SIG-M5 treated with dmso at 0.1 percent for 504 hours (cell line): ENCODE measurements at regions not wholly inside any gene's neighbourhood (a gene's known extent, or its start where the extent isn't known, plus 50 kb on each side); places are given as distances from the start of the nearest gene placed in this dataset.
"Not testable (repeated sequence)": the region's sequence is repeated elsewhere in the genome, so short reads cannot be mapped to it uniquely, and the experiment has no call there.

Experiments
- DNase-seq: peaks from one replicate; lab custom pipeline; 2025; ENCODE audit not compliant: unreplicated experiment; lab: John Stamatoyannopoulos, UW

DNA sequence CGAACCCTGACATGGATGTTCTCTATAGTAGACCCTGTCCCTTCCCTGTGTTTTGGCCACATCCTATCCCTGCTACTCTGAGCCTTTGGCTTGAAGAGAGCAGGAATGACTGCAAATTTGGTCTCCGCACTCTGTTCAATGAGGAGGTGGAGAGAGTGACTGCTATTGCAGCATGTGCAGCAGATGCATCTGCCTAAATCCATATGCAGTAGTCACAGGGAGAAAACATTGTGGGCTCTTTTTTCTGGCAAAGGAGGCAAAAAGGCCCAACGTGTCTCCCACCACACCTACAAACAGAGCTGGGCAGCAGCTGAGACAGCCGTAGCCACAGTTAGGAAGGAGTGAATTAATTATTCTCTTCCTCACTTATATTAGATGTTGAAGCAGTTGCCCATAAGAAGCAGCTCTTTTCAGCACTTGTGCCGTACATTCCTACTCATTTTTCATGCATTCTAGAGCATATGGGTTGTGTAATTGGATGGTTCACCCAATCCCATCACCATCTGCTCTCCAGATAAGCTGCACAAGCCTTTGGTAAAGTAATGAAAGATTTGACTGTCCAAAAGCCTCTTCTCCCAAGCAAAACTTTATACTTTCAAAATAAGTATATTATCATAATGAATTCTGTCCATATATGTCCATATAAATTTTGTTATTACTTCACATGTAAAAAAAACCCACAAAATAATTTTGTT is 147.9 kb upstream of the FAM47A start:
- no peak for DNase-seq

DNA sequence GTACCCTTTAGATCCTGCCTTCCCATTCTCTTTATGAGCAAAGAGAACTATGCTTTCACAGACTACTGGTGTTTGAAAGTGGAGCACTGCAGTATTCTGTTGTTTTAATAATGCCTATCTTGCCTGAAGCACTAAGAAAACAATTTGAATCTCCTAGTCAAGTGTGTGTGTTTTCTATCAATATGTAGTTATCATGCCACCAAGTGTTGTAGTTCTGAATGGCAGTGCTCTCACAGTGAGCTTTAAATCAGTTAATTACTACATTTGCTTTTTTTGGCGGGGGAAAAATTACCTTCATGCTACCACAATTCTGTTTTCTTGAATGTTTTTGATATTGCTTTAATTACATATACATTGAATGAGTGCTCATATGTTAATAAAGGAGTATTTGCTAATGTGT is 143.6 kb upstream of the FAM47A start:
- no peak for DNase-seq

DNA sequence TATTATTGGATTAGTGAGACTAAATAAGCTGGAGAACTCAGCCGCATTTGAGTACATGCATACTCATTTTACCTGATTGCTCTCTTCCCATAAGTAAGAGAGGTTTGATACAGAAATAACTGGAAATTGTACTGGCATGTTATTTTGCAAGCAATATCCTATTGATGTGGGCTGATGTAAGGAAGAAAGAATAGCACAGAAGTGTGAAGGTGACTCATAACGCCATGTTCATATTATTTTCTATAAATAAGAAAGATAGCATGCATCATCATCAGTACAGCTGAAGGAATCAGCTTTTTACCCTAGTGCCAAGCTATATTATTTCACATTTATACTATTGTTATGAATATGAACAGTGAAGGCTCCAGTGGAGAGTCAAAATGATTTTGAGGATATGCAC is 138.3 kb upstream of the FAM47A start:
- no peak for DNase-seq

DNA sequence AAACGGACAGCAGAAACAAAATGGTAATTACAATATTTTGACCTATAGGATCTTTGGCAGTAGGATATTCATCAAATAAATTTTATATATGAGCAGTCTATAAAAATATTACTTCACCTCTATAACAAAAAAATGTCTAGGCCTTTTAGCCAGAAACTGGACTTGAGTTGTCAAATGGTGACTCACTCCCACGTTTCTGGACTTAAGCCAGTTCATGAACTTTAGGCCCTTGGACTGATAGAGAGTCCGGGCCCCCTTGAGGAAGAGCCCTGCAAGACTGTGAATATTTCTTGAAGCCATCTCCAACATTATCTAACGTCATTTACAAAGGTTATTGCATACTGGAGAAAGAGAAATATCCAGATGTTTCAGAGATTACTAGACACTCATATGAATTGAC is 106.8 kb upstream of the FAM47A start:
- no peak for DNase-seq

DNA sequence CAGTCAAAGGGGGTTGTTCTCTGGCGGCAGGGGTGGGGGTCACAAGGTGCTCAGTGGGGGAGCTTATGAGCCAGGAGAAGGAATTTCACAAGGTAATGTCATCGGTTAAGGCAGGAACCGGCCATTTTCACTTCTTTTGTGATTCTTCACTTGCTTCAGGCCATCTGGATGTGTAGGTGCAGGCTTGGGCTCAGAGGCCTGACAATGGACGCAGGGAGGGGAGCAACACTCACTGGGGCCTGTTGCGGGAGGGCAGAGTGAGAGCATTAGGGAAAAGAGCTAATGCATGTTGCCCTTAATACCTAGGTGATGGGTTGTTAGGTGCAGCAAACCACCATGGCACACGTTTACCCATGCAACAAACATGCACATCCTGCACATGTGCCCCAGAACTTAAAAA is 98.0 kb upstream of the FAM47A start:
- not testable (repeated sequence) for DNase-seq

DNA sequence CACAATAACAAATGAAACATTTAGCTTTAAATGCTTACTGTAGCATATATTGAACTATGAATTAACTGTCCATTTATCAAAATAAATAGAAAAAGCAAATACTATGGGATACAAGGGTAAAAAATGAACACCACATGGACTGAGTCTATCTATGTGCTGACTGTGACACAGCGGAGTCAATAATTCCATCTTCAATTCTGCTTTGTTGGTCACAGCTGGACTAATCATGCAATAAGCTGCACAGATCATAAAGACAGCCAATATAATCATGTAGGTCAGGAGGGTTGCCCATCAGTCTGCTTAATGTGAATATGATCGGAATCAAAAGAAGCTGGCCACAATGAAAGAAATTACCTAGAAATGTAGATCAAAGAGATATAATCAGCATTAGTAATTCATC is 95.7 kb upstream of the FAM47A start:
- DNase-seq, result no peak

DNA sequence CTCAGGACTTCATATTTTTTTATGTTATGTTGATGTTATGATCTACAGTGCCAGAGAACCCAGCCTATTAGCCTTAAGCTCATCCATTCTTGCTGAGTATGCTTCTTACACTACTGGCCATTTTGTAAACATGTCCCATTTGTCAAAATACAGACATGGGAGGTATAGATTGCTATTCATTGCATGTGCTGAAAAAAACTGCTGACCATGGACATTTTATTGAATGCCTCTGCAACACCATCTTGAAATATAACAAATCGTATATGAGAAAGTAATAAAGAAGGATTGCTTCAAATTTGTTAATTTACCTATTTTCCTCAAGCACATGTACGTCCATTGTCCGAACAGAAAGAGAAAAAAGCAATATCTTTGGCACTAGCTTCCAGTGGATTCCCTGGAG is 91.5 kb upstream of the FAM47A start:
- no peak for DNase-seq

DNA sequence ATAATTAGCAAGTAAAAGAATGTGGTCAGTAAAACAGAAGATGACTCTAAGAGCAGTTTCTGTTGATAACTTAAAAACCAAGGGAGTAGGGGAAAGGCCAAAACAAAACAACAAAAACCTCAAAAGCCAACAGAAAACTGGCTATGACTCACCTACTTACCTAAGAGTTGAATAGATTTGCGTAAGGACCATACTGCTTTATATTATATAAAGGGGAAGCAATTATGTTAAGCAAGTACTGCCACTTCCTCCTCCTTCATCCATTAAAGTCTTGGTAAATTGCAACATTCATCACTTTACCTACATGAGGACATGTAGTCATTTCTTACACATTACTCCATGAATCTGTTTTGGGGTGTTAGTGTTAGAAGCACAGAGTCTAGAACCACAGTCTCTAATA is 85.9 kb upstream of the FAM47A start:
- peak; percentile 84 for DNase-seq

DNA sequence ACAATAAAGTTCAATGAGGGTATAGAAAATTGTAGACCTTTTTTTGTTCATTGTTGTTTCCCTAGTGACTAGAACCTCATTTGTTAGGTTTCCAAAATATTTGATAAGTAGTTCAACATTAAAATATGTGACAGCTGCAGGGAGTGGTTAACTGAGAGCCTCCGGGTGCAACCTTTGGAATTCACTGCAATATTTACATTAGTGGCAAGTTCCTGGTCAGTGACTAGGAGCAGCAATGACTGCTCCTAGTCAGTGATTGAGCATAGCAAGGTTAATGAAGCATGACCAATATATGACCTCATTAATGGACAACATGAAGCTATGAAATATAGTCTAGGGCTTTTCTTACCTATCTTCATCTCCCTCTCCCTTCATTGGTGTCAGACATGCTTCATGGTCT is 65.8 kb upstream of the FAM47A start:
- DNase-seq, result no peak
